ENCODE measurements at regions not wholly inside any gene's neighbourhood (a gene's known extent, or its start where the extent isn't known, plus 50 kb on each side); places are given as distances from the start of the nearest gene placed in this dataset.

- TF ChIP-seq CTCF (IDR thresholded peaks at IDR 0.05 in 4 of 5, conservative IDR thresholded peaks at IDR 0.05 in 1 of 5) (no peak), POLR2A (IDR thresholded peaks at IDR 0.05) (no peak)
Observed at GRCh38 chr3:72568083-72568482, 280.2 kb downstream of the SHQ1 start.

Measured in gastrocnemius medialis (tissue), 4 donors.